GM19395 (cell line): ENCODE measurements at regions not wholly inside any gene's neighbourhood (a gene's known extent, or its start where the extent isn't known, plus 50 kb on each side); places are given as distances from the start of the nearest gene placed in this dataset.

Source experiments
- ATAC-seq: cut with Tn5 transposase; IDR thresholded peaks from one replicate; pipeline ENCODE4 v1.9.1; 2021; ENCODE audit warnings: mild to moderate bottlenecking, moderate library complexity; ENCODE audit not compliant: unreplicated experiment

DNA sequence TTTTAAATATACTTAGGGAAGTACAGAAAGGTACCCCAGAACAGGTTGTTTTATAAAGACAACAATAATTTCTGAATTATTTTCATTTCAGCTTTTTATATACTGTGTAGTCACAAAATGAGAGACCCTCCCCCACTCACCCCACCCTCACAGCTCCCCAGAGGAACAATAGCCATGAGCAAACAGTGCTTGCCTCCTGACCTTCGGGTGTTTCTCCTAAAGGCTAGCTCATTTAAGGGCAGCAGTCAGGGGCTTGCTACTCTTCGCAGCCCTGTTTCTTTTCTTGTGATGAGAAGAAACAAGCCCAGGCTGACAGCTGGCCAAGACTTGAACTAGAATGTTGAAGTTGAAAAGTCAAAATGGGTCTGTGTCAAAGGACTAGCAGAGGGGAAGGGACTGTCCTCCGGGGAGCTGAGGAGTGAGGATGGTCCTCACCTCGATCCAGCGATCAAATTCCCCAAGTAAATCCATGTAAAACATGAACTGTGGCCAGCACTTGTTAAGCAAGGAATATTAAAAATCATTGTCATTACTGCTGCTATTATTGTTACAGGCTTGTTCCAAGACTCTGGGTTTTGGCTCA, 133.8 kb upstream of the ARHGAP5 start:
- no peak for ATAC-seq

DNA sequence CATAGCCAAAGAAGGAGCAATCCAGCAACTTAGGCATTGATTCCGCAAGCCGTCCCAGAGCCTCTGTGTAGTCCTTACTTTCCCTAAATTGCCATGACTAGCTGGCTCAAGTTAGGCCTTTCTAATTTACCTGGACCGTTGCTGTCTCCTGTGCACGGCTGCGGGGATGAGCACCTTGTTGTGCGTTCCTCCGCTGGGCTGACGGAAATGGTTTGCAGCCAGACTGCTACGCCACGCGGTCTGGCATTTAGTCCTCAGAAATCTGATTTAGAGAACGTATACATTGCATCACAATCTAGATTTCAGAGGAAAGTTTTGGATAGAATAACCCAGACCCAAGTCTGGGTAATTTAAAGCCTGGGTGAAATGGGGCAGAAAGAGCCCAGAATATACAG, 133.2 kb upstream of the ARHGAP5 start:
- no peak for ATAC-seq

DNA sequence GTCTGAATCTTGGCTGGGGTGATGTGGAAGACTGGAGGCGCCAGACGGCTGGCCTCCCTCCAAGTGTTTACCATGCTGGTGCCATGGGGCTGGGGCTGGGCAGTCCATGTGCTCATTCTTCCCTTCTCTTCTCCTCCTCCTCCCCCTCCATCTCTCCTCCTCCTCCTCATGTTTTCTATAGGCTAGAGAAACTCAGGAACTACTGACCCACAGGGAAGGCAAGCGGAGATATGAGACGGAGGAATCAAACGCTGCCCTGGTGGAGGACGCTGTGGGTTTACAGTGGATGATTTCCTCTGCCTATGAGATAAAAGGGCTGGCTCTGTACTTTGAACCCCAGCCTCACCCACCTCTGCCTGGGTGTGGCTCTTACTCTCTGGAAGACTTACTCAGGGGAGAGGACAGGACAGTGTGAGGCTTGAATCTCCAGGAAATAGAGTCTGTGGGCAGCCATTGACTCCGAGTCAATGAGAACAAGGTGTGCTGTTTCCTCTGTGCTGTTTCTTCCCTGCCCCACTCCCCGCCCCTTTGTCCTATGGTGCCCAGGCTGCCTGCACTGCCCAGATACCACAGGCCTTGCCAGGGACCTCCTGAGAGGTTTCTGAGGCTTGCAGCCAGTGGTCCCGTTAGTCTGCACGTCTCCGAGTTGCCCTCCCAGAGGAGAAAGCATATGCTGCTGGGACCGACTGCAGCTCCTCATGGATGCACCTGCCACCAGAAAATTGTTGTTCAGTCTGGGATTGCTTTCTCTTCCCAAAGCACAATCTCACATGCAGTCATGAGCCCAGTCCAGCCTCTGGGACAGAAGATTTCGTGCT, 132.6 kb upstream of the ARHGAP5 start:
- peak; percentile 14 for ATAC-seq

DNA sequence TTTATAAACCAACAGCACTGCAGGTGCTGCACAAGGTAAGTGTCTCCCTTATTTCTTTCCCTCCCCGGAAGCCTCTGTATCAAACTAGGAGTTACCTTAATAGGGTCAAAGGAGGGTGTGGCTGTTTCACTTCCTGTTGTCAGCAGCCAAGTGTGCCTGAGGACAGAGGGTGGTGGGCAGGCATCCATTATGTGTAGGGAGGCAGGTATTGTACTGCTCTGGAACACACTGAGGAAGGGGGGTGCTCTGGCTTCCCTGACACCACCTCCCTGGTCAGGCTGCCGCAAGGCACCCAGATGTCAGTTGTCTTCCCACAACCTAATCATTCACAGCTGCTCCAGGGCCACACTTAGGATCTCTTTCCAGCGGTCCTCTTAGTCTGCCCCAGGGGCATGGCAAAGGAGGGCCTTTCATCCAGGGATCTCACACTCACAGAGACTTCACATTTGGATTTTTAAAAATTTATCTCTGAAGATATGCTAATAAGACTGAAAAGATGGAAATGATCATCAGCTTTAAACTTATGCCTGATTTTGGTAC, 132.0 kb upstream of the ARHGAP5 start:
- peak; percentile 83 for ATAC-seq

DNA sequence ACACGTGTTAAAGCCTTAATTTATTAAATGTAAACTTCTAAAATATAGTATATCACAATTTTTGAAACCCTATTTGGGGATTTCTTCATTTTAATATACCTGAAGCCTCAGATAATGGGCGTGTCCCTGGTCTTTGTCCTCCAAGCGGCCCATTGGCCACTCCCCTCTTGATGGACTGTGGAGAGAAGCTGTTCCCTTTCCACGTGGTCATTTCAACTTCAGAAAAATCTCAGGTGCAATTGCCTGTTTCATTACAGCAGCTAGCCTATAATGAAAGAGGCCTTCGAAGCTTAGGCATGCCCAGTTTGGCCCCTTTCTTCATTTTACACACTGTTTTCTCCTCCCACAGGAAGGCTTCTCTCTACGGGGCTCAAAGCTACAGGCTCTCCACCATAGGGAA, 131.4 kb upstream of the ARHGAP5 start:
- no peak for ATAC-seq

DNA sequence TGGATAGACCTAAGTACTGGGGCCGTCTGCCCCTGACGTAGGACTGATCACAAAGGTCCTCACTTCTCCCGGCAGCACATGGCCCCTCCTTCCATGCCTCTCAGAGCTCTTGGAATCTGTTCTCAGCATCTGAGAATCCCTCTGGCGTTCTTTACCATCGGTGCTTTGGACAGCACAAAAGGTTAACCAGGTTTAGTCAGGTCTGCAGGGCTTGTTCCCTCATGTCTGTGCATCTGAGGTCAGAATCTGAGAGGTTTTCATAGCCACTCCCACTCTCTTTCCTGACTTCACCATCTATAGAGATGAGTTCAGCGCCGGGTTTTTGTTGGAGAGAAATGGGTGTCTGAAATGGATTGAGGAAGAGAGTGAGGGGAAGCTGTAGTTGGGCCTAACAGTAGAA, 130.0 kb upstream of the ARHGAP5 start:
- ATAC-seq = no peak

DNA sequence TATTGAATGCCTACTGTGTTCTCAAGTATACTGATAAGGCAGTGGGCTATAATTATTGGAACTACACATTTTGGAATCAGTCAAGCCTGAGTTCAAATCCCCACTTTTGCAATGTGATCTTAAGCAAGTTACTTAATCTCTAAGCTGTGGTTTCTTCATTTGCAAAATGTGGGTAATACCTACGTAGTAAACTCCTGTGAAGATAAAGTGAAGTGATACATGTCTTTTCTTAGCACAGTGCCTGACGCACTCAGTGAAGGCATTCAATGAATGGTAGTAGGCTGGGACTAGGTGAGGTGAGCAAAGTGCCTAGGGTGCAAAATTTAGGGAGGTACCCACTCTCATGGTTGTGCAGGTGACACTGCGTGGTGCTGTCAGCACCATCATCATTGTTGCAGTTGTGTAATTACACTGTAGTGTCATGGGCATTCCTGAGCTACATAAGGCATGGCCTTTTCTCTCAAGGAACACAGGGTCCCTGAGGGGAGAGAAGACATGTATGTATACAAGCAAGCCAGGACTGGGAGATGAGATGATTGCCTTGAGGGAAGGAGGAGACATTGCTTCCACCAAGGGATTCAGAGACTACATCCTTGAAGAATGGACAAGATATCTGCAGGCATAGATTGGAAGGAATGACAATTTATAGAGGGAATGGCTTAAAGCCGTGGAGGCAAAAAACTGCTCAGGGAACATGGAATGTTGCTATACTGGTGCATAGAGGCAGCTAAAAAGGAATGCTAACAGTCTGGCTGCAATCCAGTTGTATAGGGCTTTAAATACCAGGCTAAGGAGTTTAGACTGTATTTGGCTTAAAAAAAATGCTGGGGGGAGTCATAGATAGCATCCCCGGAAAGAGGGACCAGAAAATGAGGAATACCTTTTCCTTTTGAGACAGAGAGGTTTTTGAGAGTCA, 129.2 kb upstream of the ARHGAP5 start:
- no peak for ATAC-seq

DNA sequence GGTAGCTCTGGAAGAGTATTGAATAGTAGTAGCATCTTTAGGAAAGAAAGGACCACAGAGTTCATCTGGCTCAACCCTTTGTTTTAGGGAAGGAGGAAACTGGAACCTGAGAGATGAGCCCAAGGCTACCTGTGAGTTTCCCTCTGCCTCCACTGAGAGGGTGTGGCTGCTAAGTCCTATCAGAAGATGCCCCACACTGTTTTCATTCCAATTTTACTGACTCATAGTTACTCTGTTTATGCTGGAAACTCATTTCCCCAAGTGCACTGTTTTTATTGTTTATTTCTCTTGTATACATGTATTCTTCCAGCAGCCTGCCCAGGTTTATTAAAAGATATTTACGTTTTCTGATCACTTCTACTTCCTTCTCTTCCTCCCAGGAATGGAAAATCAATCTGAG, 127.4 kb upstream of the ARHGAP5 start:
- ATAC-seq = no peak

DNA sequence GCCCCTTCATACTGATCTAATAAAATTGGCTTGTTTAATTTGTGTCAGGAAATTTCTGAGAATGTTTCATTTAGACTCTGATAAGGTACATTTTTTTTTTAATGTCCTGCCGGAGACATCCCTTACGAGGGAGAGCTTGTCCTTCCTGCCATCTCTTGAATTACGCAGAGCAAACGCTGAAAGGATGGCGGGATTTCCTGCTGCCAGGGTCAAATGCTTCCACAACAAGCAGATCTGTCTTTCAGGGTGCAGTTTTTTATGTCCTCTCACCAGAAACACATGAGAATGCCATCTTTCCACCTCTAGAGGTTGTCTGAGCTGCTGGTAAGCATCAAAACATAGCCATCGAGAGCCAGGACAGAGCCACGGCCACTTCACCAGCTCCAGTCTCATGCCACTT, 126.8 kb upstream of the ARHGAP5 start:
- no peak for ATAC-seq

DNA sequence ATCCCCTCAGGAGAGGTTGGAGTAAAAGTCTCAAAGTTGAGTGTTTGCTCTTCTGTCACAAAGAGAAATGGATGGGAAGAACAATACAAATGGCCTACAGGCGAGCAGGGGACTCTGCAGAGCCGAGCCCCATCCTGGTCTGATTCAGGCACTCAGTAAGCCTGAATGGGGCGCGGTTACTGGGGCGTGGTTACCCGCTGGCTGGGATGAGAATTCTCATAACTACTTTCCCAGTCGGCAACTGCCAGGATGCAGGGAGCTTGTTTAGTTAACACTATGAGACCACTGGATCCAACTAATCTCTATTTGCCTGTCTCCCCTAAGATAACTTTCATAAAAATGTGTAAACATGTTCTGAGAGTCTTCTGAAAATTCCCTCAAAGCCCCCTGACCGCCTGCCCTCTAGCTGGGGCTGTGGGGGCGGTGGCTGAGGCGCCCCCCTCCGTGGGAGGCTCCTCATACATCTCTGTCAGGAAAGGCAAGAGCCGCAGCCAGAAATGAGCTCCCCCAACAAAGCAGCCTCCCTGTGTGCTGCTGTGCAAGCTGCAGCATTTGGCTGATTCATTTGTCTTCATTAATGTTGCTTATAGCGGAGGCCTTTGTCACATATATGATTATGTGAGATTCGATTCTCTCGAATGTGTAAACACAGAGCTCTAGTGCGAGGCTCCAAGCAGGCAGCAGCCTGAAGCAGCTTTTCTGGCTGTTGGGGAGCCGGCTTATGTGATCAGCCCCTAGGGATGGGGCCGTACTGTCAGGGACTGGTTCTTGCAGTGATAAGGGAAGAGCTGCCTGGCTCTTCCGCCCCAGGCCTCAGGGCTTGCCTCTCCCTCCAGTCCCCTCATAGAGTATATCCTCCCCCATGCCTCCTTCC, 126.1 kb upstream of the ARHGAP5 start:
- no peak for ATAC-seq

DNA sequence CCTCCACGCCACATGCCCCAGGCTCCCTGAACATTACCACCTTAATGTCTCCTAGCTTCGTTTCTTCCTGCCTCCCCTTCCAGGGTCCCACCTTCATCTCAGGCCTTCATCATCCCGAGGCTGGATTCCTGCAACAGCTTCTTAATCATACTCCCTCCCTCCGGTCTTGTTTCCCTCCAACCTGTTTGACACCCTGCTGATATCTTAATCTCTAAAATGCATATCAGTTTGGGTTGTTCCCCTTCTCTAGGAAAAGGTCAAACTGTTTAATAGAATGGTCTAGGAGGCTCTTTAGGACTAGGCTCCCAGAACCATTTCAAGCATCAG, 125.5 kb upstream of the ARHGAP5 start:
- ATAC-seq = no peak

DNA sequence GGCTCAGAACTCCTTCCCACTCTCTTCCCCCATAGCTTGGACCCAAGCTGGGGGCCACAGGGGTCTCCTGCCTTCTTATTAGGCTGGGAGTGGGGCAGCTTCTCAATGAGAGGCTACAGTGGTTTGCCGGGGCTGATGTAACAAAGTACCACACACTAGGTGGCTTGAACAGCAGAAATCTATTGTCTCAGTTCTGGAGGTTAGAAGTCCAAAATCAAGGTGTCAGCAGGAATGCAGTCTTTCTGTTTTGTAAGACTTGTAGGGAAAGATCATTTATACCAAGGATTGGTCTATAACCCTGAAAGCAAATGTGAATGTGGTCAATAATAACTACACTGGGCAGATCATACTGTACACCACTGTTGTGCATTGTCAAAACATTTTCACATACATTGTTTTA, 124.5 kb upstream of the ARHGAP5 start:
- no peak for ATAC-seq

DNA sequence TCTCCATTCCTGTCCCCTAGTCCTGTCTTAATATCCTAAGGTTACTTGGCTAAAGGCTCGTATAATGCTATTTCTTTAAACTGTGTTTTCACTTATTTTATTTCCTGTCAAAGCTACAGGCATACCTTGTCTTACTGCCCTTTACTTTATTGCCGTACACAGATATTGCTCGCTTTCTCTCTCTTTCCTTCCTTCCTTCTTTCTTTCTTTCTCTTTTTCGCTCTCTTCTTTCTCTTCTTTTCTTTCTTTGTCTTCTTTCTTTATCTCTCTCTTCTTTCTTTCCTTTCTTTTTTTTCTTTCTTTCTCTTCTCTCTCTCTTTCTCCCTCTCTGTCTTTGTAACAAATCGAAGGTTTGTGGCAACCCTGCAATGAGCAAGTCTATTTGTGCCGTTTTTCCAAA, 123.9 kb upstream of the ARHGAP5 start:
- no peak for ATAC-seq

DNA sequence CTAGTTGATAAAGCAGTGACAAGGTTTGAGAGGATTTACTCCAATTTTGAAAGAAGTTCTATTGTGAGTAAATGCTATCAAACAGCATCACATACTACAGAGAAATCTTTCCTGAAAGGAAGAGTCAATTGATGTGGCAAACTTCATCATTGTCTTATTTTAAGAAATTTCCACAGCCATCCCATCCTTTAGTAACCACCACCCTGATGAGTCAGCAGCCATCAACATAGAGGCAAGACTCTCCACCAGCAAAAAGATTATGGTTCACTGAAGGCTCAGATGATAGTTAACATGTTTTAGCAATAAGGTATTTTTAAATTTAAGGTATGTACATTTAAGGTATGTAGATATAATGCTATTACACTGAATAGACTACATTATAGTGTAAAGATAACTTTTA, 122.1 kb upstream of the ARHGAP5 start:
- no peak for ATAC-seq

DNA sequence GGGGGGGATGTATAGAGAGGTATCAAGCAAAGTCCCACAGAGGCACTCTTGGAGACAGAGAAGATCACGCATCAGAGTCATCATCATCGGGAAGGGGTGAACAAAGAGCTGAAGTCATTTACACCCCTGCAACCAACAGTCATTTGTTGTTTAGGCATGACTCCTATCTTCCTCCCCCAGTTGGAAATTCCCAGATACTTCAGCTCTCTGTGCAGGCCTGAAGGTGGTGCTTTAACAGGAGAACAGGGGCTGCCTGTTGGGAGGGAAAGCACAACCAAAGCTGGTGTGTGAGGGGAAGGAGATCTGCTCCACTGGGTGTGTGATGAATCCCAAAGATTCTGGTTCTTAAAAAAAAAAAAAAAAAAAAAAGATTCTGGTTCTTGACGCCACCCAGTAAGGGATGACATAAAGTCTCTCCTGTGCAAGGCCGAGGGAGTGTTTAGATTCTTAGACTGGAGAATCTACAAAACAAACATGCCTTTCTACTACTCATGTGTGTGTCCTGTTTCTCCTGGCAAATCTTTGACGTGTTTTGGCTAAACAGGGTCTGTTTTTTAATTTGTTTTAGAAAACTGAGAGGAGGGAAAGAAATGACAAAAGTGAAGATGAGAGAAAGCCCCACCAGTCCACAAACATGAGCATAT, 121.0 kb upstream of the ARHGAP5 start:
- no peak for ATAC-seq

DNA sequence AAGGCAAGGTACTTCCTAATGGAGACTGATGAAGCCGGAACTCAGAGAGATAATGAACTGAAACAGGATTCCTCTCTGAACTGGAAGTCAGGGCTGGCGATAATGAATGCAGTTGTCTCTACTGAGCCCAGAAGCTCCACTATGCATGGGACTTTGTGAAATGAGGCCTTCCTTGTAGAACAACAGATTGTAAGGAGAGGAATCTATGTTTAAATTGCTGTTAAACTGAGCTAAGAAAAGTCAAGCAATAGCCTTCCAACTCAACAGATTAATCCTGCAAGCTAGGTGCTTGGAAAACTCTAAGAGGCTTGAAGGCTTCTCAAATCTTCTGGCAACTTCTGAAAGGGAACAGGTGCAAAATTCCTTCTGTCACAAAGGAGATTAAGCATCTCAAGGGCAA, 119.5 kb upstream of the ARHGAP5 start:
- no peak for ATAC-seq

DNA sequence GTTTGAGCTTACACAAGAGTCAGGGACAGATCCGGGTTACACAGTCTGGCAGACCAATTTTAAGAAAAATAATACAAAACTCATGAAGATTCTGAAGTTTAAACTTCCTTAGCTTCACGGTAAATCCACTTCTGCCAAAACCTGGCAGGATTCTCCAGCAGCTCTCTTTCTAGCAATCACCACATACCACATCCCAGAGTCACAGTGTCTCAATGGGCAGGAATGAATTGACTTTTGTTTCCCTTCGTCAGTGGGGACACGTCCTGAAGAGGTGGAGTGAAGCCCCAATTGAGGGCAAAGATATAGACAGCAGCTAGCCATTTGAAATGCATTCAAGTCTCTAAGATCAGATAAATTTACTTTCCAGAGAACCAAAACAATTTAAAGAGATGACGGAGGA, 117.1 kb upstream of the ARHGAP5 start:
- no peak for ATAC-seq

DNA sequence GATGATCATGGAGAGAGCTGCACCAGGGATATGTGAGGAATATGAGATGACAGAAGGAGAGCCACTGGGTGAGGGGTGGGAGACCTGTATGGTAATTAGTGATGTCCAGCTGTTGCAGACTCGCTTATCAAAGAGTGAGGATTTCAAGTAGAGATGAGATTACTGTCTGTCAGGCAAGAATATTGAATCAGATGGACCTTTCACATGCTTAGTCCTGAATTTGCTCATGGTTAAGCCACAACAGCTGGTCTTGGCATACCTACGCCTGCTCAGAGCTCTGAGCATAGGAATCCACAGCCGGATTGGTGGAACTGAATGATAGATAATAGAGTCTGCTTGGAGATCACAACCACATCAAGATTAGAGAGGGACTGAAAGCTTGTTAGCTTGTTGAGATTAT, 115.2 kb upstream of the ARHGAP5 start:
- no peak for ATAC-seq

DNA sequence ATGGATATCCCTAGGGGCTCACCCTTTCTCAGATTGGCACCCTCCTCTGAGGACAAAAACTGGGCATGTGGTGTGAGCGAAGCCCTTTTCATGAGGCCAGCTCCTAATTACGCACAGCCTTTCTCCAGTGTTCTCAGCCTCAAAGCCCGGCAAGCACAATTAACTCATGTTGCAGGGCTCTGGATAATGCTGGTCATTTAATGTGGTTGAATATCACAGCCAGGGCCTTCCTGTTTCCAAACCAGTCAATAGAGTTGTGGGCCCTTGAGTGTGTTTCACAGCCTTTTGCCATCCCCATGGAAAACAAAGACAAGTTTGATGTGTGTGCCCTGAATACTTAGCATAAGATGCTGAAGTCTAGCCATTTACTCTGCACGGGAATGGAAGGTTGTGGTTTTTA, 114.2 kb upstream of the ARHGAP5 start:
- no peak for ATAC-seq

DNA sequence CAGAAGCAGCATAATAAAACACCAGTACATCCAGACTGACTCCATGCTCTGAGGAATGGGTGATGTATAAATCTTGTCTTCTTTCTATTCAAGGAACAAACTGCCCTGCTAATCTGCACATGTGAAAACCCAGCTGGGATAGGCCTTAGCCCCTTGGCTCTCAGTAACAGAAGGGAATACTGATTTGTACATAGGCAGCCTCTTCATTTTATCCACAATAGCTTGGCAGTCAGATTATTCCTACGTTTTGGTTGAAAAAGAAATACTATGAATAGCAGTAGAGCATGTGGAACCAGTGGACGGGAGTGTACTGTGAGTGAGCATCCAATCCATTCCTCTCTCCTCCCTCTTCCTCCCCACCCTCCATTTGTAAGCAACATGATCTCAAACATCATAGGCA, 113.5 kb upstream of the ARHGAP5 start:
- no peak for ATAC-seq
